ENCODE measurements at regions not wholly inside any gene's neighbourhood (a gene's known extent, or its start where the extent isn't known, plus 50 kb on each side); places are given as distances from the start of the nearest gene placed in this dataset.

- TF ChIP-seq CTCF (IDR thresholded peaks at IDR 0.05) (no peak), POLR2A (IDR thresholded peaks at IDR 0.05) (no peak)
Measured at GRCh38 chr4:81375745-81376144, 96.0 kb downstream of the RASGEF1B start.
